ENCODE measurements at regions not wholly inside any gene's neighbourhood (a gene's known extent, or its start where the extent isn't known, plus 50 kb on each side); places are given as distances from the start of the nearest gene placed in this dataset.

DNA sequence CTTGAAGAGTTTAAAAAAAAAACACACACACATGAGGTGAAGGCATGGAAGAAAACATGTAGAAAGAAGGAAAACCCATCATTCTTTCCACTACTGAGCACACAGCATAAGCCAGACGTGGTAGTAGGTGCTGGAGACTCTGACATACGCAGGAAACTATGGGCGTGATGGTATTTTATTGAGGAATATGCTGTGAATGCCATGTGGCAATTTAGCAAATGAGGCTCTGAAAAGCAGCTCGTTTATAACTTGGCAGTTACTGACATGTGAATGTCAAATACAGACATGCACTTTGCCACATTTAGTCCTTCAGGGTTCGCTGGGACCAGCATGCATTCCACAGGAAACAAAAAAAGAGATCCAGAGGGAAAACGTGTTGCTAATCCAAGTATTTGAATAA is 74.3 kb upstream of the IFNAR2 start:
- TF ChIP-seq, protein P1, sequence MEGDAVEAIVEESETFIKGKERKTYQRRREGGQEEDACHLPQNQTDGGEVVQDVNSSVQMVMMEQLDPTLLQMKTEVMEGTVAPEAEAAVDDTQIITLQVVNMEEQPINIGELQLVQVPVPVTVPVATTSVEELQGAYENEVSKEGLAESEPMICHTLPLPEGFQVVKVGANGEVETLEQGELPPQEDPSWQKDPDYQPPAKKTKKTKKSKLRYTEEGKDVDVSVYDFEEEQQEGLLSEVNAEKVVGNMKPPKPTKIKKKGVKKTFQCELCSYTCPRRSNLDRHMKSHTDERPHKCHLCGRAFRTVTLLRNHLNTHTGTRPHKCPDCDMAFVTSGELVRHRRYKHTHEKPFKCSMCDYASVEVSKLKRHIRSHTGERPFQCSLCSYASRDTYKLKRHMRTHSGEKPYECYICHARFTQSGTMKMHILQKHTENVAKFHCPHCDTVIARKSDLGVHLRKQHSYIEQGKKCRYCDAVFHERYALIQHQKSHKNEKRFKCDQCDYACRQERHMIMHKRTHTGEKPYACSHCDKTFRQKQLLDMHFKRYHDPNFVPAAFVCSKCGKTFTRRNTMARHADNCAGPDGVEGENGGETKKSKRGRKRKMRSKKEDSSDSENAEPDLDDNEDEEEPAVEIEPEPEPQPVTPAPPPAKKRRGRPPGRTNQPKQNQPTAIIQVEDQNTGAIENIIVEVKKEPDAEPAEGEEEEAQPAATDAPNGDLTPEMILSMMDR (IDR thresholded peaks at IDR 0.05 in 4 of 5, conservative IDR thresholded peaks at IDR 0.05 in 1 of 5) = no peak
- TF ChIP-seq POLR2A (IDR thresholded peaks at IDR 0.05) = no peak

All from gastrocnemius medialis (tissue), 4 donors.